HG02981 (cell line): ENCODE measurements at regions not wholly inside any gene's neighbourhood (a gene's known extent, or its start where the extent isn't known, plus 50 kb on each side); places are given as distances from the start of the nearest gene placed in this dataset.
"Not testable (repeated sequence)": the region's sequence is repeated elsewhere in the genome, so short reads cannot be mapped to it uniquely, and the experiment has no call there.

Source experiments
- ATAC-seq: cut with Tn5 transposase; IDR thresholded peaks from one replicate; pipeline ENCODE4 v1.9.1; 2021; ENCODE audit warnings: mild to moderate bottlenecking, moderate library complexity; ENCODE audit not compliant: unreplicated experiment

- no peak for ATAC-seq
These were observed 439.2 kb downstream of the NTRK2 start for GRCh38 chr9:85108746-85109145.

GRCh38 chr9:85108229-85108628 is 438.7 kb downstream of the NTRK2 start:
- no peak for ATAC-seq

- no peak for ATAC-seq
These were observed 419.9 kb downstream of the NTRK2 start for GRCh38 chr9:85089188-85089969.

GRCh38 chr9:85081963-85082362 is 412.4 kb downstream of the NTRK2 start:
- no peak for ATAC-seq

GRCh38 chr9:85079349-85079748 is 409.8 kb downstream of the NTRK2 start:
- no peak for ATAC-seq

GRCh38 chr9:85077944-85078343 is 408.4 kb downstream of the NTRK2 start:
- no peak for ATAC-seq

- not testable (repeated sequence) for ATAC-seq
These were observed 407.6 kb downstream of the NTRK2 start for GRCh38 chr9:85077146-85077545.
